ACHN (cell line): ENCODE measurements at regions not wholly inside any gene's neighbourhood (a gene's known extent, or its start where the extent isn't known, plus 50 kb on each side); places are given as distances from the start of the nearest gene placed in this dataset.
"Not testable (repeated sequence)": the region's sequence is repeated elsewhere in the genome, so short reads cannot be mapped to it uniquely, and the experiment has no call there.

Experiments
- DNase-seq: peaks from one replicate; pipeline ENCODE4 v3.0.0-alpha.2; 2015
- in situ Hi-C: cut with HindIII; loops from 2 replicates; pipeline ENCODE4 v1.10.0; 2017; ENCODE audit warnings: low sequenced_read_pairs, low pct_ligation_motif_present, low pct_unique_long_range_greater_than_20kb

- in situ Hi-C loops, DNase-seq: not testable (repeated sequence)
These were observed 237.9 kb upstream of the SGCG start for GRCh38 chr13:22942831-22943230.

- in situ Hi-C loops = no loop called here
These were observed 236.4 kb upstream of the SGCG start for GRCh38 chr13:22944378-22944777.

GRCh38 chr13:22945321-22946226 lies 235.2 kb upstream of the SGCG start:
- in situ Hi-C loops = no loop called here
- no peak for DNase-seq

More at GRCh38 chr13:22944378-22944777, 236.4 kb upstream of the SGCG start:
- no peak for DNase-seq

- DNase-seq = no peak
- in situ Hi-C loops = no loop called here
These were observed 232.4 kb upstream of the SGCG start for GRCh38 chr13:22948421-22948820.

GRCh38 chr13:22952018-22952417 lies 228.8 kb upstream of the SGCG start:
- in situ Hi-C loops, DNase-seq: not testable (repeated sequence)

GRCh38 chr13:22955147-22955546 lies 225.6 kb upstream of the SGCG start:
- in situ Hi-C loops, DNase-seq: not testable (repeated sequence)

GRCh38 chr13:22956456-22957115 lies 224.2 kb upstream of the SGCG start:
- in situ Hi-C loops = not testable (repeated sequence)

GRCh38 chr13:22959859-22960258 lies 220.9 kb upstream of the SGCG start:
- DNase-seq, in situ Hi-C loops: not testable (repeated sequence)

More at GRCh38 chr13:22956456-22957115, 224.2 kb upstream of the SGCG start:
- DNase-seq = not testable (repeated sequence)

- DNase-seq = no peak
These were observed 220.0 kb upstream of the SGCG start for GRCh38 chr13:22960827-22961226.

GRCh38 chr13:22961342-22961741 lies 219.4 kb upstream of the SGCG start:
- DNase-seq, in situ Hi-C loops: not testable (repeated sequence)

More at GRCh38 chr13:22960827-22961226, 220.0 kb upstream of the SGCG start:
- in situ Hi-C loops = no loop called here

GRCh38 chr13:22961835-22962537 lies 218.8 kb upstream of the SGCG start:
- in situ Hi-C loops = no loop called here
- no peak for DNase-seq

GRCh38 chr13:22963384-22964053 lies 217.3 kb upstream of the SGCG start:
- DNase-seq, in situ Hi-C loops: not testable (repeated sequence)

GRCh38 chr13:22964245-22964966 lies 216.4 kb upstream of the SGCG start:
- no peak for DNase-seq
- in situ Hi-C loops = no loop called here

GRCh38 chr13:22965011-22965857 lies 215.5 kb upstream of the SGCG start:
- DNase-seq, in situ Hi-C loops: not testable (repeated sequence)

- DNase-seq, in situ Hi-C loops: not testable (repeated sequence)
These were observed 214.9 kb upstream of the SGCG start for GRCh38 chr13:22965858-22966239.

GRCh38 chr13:22966753-22967152 lies 214.0 kb upstream of the SGCG start:
- in situ Hi-C loops, DNase-seq: not testable (repeated sequence)

- in situ Hi-C loops = no loop called here
- DNase-seq = no peak
These were observed 213.1 kb upstream of the SGCG start for GRCh38 chr13:22967669-22968068.
